ENCODE measurements at regions not wholly inside any gene's neighbourhood (a gene's known extent, or its start where the extent isn't known, plus 50 kb on each side); places are given as distances from the start of the nearest gene placed in this dataset.
"Not testable (repeated sequence)": the region's sequence is repeated elsewhere in the genome, so short reads cannot be mapped to it uniquely, and the experiment has no call there.

DNA sequence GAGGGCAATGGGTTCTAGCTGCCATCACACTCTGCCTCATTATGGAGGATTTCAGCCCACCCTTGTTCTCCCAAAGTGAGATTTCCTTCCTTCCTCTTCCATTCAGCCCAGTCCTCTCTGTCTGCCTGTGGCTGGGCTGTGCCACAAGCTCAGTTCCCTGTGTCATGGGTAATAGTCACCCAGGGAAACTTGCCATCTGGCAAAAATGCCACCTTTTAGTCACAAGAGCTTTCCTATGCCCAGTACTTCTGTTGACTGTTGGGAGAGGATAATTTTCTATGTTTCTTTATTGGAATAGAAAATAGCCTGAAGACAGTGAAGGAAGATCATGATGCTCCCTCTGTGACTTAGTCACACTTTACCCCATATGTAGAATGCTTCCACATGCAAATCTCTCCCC, 71.4 kb downstream of the TLR4 start:
- FAIRE-seq = no peak

DNA sequence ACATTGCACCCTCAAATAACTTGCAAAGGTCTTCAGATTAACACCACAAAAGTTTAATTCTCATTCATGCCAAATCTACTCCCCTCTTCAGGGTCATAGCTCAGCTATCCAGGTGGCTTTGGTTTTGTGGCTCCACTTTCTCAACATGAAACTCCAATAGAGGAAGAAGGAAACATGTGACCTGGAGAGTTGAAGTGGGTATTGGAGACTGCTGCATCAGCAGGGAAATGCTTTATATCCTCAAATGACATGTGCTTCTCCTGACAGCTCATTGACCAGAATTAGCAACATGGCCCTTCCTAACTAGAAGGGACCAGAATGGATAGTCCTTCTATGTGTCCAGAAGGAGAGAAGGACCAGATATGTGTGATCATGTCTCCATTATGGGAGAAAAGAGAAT, 73.6 kb downstream of the TLR4 start:
- FAIRE-seq = no peak

GRCh38 chr9:117779760-117780159, 75.6 kb downstream of the TLR4 start:
- no peak for FAIRE-seq

GRCh38 chr9:117782931-117783788, 79.0 kb downstream of the TLR4 start:
- FAIRE-seq = no peak

- FAIRE-seq = no peak
These were observed 79.6 kb downstream of the TLR4 start for GRCh38 chr9:117783828-117784227.

- FAIRE-seq = no peak
These were observed 80.8 kb downstream of the TLR4 start for GRCh38 chr9:117784996-117785395.

DNA sequence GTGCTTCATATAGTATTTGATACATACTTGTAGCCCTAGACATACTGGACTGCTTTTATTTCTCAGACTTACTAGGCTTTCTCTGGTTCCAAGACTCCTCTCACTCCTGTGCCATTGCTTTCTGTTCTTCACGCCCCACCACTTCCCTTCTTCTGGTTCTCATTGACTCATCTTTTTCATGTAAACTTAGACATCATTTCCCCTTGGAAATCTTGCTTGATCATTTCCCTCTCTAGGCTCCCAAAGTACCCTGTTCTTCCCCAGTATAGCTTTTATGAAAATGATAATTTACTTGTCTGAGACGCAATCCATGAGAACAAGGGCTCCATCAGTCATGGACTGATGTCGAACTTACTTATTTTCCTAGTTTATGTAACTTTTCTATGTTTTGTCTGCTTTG, 83.5 kb downstream of the TLR4 start:
- no peak for FAIRE-seq

- no peak for FAIRE-seq
These were observed 91.1 kb downstream of the TLR4 start for GRCh38 chr9:117795271-117795670.

- FAIRE-seq = no peak
These were observed 92.5 kb downstream of the TLR4 start for GRCh38 chr9:117796681-117797080.

DNA sequence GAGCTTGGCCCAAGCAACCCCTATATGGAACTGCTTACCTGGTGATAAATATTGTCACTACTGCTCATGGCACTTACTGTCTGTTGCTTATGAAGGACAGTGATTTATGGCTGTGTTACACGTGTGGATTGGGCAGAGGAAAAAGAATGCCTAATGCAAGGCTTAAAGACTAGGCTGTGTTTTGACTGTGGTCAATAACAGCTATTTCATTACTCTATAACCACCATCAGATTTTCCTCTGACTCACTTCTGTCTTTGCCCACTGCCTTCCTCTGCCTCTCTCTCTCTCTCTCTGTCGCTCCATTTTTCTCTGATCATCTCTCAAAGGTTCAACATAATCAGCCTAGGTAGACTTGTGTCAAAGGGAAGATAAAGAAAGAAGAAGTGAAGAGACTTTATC, 96.2 kb downstream of the TLR4 start:
- no peak for FAIRE-seq

GRCh38 chr9:117809751-117810150, 105.5 kb downstream of the TLR4 start:
- FAIRE-seq = no peak

DNA sequence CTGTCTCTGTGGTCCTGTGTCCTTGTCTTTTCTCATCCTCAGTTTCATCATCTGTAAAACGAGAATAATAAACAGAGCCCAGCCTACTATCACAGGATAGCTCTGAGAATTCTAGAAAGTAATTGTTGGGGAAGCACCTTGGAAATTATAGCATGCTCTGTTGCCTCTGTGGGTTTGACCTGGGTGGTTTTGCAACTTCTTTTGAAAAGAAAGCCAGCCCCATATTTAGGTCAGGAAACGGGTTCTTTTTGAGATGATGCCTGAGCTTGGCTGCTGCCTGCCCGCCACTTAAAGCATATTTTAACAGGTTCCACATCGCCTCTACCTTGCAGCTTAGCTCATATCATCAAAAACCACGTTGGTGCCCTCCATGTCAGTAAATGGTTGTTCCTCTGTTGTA, 111.1 kb downstream of the TLR4 start:
- no peak for FAIRE-seq

DNA sequence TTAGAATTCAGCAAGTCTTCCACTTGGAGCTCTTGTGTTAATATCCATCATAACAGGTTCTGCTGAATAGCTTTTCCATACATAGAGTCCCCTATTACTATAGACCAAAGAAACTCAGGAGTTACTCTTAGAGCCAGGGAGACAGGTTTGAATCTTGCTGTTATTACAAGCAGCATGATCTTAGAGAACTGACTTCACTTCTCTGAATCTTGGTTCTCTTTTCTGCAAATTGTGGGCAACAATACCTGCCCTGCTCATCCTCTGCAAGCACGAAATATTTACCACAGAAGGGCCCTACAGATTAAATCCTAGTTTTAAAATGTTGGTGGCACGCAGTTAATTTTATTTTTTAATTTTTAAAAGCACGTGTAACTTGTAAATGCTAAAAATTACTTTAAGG, 111.7 kb downstream of the TLR4 start:
- no peak for FAIRE-seq

DNA sequence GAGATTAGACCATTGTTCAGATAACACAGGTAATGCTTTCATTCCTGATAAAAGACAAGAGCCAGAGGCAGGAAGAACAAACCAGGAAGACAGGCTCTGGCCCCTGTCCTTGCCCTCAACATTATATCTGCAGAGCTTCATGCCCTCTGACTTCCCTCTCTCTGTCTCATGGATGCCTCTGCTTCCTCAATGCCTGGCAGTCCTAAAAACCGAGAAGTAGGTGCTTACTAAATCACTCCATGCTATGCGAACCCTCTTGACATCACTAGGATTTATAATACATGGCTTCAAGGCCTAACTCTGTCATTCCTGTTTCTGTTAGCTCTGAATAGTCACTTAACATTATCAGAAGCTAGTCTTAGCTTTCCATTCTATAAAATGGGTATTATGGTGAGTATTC, 117.8 kb downstream of the TLR4 start:
- no peak for FAIRE-seq

GRCh38 chr9:117823576-117823975, 119.4 kb downstream of the TLR4 start:
- no peak for FAIRE-seq

- FAIRE-seq = no peak
These were observed 121.6 kb downstream of the TLR4 start for GRCh38 chr9:117825609-117826347.

DNA sequence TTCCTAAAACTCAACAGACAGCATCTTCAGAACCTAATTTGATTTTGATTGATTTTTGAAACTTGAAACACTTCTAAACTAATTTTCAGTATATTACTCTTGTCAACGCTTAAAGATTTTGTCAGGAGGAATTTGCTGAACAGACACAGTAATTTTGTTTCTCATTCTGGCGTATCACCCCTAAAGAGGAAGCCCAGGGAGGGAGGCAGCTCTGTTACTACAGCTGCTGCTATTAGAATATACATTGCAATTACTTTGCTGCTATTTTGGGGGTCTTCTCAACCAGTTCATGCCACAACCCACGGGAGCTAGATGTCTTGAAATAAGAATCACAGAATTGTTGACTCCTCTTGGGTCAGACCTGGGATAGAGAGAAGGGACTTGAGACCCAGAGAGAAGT, 122.6 kb downstream of the TLR4 start:
- FAIRE-seq = no peak

DNA sequence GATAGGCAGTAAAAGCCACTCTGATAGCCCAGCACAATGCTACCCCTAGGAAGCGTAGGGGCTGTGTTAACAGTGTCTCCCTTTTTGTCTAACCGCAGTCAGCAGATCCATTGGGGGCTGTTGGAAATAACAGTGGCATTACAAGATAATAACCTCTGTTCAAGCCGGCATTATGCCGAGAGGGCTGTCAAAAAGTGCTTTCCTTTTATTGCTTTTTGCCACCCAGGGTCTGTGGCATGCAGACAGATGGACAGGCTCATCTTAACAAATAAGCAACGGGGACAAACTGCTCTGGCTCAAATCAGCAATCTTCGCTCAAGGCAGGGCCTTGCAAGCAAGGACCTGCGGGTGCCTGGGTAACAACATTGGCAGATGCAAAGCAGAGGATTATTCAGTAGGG, 123.3 kb downstream of the TLR4 start:
- no peak for FAIRE-seq

- no peak for FAIRE-seq
These were observed 124.3 kb downstream of the TLR4 start for GRCh38 chr9:117828466-117828865.

DNA sequence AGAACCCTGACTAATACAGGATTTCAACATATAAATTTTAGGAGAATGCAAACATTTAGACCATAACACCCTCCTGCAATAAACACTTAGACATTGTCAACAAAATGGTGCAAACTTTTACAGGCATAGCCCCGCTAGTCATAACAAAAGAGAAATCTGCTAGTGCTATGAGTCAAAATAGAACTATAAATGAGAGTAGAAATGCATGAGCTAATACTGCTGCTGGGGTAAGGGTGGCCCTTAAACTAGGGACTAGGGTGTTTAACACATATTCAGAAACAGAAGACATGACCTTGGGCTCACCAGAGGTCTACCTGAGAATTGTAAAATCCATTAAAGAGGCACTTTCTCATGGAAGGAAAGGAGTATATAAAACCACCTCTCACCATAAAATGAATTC, 131.6 kb downstream of the TLR4 start:
- FAIRE-seq = no peak

GRCh38 chr9:117839862-117840261, 135.7 kb downstream of the TLR4 start:
- no peak for FAIRE-seq

- FAIRE-seq = not testable (repeated sequence)
These were observed 147.7 kb downstream of the TLR4 start for GRCh38 chr9:117851836-117852461.

GRCh38 chr9:117858561-117858960, 154.4 kb downstream of the TLR4 start:
- no peak for FAIRE-seq

GRCh38 chr9:117860849-117861248, 156.6 kb downstream of the TLR4 start:
- no peak for FAIRE-seq
